Breast epithelium (tissue), 3 donors: ENCODE measurements at regions not wholly inside any gene's neighbourhood (a gene's known extent, or its start where the extent isn't known, plus 50 kb on each side); places are given as distances from the start of the nearest gene placed in this dataset.

Source experiments
- POLR2AphosphoS5 ChIP-seq, 3 donors: sonication (generic); formaldehyde crosslinking; IDR thresholded peaks; one replicate each; pipeline ENCODE4 v1.6.1; 2017; ENCODE audit warnings: antibody characterized with exemption in 3 of 3
- TF ChIP-seq, protein P1 (sequence below), 3 donors: fragments of 450-650 bp; IDR thresholded peaks; one replicate each; pipeline ENCODE4 v1.5.1; 2016 to 2017; ENCODE audit warnings: antibody characterized with exemption in 3 of 3, mild to moderate bottlenecking in 3 of 3, moderate library complexity in 3 of 3

DNA sequence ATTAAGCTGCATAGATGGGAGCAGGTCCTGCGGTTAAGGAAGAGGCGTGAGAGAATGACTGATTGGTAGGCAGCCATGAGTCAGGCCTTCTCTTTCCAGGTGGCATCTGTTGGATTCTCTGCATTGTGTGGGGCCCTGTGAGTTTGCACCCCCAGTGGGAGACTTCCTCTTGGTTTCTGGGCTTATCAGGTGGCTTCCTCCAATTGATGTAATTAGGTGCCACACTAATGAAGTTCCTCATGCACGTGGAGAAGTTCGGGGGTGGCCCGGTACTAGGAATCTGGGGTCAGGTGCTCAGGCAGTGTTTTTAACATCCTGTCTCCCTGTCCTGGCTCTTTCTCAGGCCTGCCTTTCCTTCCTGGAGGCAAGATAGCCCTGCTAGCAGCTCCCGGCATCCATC is 765.1 kb upstream of the TMEM132C start:
- TF ChIP-seq POLR2AphosphoS5 (IDR thresholded peaks at IDR 0.05): no peak
- TF ChIP-seq, protein P1, sequence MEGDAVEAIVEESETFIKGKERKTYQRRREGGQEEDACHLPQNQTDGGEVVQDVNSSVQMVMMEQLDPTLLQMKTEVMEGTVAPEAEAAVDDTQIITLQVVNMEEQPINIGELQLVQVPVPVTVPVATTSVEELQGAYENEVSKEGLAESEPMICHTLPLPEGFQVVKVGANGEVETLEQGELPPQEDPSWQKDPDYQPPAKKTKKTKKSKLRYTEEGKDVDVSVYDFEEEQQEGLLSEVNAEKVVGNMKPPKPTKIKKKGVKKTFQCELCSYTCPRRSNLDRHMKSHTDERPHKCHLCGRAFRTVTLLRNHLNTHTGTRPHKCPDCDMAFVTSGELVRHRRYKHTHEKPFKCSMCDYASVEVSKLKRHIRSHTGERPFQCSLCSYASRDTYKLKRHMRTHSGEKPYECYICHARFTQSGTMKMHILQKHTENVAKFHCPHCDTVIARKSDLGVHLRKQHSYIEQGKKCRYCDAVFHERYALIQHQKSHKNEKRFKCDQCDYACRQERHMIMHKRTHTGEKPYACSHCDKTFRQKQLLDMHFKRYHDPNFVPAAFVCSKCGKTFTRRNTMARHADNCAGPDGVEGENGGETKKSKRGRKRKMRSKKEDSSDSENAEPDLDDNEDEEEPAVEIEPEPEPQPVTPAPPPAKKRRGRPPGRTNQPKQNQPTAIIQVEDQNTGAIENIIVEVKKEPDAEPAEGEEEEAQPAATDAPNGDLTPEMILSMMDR (IDR thresholded peaks at IDR 0.05): no peak
